Stimulated activated CD8-positive, alpha-beta memory T cell treated with anti-CD3 and anti-CD28 coated beads, Interleukin-2, amount 100 ng/mL, for 48 hours (primary cell): ENCODE measurements at regions not wholly inside any gene's neighbourhood (a gene's known extent, or its start where the extent isn't known, plus 50 kb on each side); places are given as distances from the start of the nearest gene placed in this dataset.

Experiments used
- DNase-seq, 2 donors: peaks; one replicate each; pipeline ENCODE4 v3.0.0-alpha.2; 2020; ENCODE audit warnings: low read depth in 2 of 2

DNA sequence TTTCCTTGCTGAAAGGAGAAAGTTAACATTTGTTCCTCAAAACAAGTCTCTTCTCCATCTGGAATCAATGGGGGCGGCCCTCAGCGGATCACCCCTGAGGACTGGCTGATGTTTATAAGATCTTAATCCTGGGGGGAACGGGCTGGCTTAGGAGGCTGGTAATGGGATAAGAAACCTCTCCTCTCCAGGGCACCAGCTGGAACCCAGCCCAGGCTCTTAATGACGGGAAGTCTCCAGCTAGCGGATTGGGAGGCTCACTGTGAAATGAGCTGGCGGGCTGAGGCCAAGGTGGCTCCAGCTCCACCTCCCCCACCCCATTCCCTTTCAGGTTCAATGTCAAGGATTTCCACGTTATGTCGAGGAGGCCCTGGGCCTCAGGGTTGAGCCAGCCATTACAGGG is 1133.0 kb downstream of the VRK1 start:
- DNase-seq: no peak

DNA sequence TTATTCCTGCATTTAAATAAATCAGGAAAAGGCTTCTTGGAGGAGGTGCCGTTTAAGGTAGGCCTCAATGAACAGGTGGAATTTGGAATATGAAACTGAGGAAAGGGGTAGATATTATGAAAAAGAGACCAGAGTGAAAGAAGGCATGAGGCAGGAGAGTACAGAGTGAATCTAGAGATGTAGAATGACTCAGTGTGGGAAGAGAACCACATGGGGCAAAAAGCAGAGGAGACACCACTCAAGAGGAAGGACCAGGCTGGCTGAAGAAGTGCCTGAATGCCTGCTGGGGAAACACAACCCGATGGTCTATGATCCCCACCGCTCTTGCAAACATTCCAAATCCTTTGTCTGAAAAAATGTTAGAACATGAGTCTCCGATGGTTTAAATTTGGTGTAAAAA is 1134.1 kb downstream of the VRK1 start:
- no peak for DNase-seq

DNA sequence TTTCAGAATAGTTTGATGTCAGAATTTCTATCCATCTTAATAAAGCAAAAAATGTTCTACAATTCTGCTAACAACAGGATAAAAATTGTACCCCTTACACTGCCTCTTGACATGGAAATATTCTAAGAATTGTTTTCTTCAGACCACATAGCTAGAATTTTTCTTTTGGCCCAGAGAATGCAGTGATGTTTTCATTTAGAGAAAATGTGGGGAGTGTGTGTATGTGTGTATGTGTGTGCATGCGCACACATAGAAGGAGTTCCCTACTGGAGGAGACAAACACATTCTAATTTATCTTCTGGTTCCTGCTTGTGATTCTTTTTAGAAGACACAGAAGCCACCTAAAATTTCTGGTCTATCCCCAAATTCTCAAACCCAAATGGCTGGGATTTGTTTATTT is 1145.7 kb downstream of the VRK1 start:
- DNase-seq: no peak

DNA sequence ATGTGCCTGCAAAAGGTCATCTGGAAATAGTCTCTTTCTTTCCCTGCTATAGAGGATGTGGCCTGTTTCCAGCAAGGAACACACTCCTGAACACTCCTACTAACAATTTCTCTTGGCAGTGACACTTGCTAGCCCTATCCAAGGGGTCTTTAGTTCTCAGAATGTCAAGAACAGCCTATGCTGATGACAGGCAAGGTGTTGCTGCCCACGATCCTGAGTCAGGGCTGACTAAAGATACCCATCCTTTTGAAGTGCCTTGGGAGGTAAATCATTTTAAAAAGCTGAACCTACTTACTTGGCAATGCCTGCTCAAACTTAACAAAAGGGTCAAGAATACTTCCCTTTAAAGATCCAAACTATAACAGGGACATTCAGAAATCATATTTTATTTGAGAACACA is 1146.4 kb downstream of the VRK1 start:
- DNase-seq: no peak

DNA sequence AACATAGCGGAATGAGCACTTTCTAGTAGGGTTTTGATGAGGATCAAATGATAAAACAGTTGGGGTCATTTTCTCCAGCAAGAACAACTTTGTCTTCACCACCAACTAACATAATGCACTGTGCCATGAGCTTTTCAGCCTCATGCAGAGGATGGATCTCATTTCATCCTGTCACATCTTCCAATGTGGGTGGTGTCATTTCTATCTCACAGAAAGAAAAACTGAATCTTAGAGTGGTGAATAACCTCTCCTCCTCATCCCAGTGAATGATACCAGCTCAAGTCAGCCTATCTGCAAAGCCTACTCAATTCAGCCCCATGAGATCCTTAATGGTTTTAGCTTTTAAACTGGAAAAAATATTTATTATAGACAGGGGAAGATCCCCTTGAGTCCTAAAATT is 1147.2 kb downstream of the VRK1 start:
- DNase-seq: no peak

DNA sequence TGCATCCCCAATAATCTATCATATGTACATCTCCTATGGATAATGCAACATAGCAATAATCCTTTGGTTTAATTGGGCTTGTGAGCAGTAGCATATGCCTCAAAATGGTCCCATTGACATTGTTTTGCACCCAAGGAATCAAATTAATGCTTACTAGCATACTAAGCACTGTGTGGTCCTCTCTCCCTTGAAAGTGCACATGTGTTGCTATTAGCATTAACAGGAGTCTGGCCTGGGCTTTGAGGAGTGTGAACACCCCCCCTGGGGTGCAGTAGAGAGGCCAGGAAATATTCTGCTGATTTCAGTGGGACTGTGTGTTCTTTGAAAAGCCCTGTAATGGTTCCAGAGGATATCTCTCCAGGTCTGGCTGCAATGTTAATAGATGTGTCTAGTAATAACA is 1148.4 kb downstream of the VRK1 start:
- DNase-seq: no peak

DNA sequence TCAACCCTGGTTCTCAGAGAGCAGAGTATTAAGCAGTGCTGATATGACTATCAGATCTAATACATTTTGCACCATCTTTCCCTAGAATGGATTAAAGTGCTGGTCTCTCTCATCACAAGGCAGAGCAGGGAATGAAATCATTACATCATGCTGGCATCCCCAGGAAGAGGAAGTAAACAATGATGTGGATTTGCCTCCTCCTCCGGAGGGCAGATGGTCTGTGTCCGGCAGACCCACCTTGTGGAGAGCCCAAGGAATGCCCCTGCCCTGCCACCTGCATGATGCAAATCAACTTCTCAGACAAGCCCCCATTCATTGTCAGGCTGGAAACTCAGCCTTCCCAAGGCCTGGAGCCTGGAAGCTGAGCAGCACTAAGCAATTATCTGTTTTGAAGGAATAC is 1149.1 kb downstream of the VRK1 start:
- no peak for DNase-seq

DNA sequence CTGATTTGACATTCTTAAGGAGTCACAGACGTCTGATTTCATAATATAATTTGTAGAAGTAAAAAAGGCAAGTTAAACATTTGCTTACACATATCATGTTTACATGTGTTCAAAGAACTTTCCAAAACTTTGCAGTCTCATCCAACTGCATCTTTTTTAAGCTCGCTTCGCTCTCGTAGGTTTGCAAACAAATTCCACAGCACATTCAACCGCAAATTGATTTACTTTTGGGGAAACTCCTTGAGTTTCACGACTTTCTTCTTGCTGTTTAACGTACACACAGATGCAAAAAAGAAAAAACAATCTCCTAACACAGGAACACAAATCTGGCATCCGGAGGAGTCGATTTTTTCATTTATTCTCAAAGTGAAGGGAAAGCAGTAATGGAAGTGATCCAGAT is 1149.5 kb downstream of the VRK1 start:
- no peak for DNase-seq

DNA sequence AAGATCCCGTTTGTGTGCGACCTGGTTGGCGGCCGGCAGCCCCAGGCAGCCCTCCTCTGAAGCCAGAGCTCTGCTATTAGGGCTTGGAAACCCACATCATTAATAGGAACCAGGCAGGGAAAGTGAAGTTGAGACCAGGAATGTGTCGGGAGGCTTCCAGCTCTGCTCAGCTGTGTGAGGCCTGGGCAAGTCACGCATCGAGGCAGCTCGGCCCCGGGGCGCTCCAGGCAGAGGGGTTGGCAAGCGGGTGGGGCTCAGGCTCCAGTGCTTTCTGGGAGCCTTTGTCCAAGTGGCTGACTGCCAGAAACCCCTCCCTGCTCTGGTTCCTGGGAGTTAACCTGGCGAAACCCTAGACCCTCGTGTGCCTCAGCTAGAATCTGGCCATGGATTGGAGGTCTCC is 1151.7 kb downstream of the VRK1 start:
- no peak for DNase-seq

DNA sequence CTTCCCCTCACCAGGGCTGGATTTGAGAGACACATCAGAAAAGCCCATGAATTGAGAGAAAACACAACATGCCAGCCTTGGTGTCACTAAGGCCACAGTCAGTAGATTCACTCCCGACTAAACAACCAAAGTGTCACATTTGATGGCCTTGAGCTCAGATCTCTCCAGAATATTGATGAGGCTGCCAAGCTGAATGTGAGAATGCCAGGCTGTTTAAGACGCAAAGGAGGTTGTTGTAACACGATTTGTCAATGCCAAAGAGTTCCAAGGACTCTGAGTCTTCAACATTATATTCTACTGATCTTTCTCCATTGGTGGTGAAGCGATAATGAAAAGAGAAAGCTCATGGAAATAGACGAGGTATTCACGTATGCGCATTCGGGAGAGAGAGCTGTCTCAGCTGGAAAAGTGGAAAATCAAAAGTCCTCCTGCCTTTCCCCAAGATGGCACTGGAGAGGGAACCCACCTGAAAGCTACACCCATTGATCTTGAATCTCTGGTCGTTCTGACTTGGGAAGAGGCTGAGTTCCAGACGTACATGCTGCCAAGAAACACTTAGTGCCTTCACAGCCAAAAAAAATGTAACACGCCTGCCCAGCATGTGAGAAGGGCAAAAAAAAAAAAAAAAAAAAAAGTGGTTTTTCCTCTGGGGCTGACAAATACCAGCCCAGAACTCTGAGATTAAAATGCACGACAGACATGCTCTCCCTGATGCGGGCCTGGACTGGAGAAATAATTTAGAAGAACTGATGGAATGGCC is 1159.6 kb downstream of the VRK1 start:
- no peak for DNase-seq

DNA sequence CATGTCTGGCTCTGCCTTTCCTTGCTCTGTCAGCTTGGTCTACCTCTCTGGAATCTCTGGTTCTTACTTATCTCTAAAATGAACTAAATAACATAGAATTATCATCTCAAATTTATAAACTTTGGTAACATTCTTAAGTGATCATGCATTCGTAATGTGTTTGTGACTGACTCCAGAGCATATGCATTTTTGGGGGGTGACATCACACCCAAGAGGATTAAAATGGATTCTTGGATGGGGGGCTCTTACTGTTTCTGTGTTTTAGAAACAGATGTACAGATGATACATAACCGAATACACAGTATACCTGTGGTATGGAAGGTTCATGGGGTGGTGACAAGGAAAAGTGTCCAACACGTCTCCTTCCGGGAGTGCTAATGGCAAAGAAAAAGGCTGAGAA is 1162.1 kb downstream of the VRK1 start:
- DNase-seq: no peak

DNA sequence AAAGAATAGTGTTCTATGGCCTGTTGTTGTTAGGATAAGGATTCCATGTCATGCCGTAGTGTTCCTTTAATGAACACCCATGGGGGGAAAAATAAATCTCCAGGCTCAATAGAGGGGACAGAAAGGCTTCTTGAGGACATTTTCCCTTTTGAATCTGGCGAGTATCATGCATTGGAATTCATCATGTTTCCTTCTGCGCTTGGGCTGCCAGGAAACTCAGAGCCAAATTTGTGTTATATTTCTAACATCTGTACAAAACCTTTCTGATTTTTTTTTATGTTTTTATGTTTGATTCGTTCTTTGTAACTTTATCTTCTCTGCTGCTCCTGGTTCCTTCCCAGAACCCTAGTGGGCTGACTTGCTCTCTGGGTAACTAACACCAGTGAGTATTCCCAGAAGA is 1163.3 kb downstream of the VRK1 start:
- DNase-seq: no peak

DNA sequence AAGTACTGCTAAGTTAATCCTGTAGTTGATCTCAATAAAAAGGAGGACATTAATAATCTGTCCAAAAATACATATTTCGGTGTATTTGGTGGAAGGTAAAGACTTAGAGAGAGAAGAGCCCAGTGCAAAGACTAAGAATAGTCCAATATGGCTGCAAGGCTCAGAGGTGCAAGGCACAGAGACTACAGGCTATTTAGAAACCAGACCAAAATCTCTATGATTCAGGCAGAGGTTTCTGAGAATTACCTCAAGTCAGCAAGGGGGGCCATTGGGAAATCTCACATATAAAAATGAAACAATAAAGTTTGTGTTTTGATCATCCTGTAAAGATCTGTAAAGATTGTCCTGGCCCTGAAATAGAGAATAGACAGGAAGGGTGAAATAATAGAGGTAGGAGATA is 1173.0 kb downstream of the VRK1 start:
- DNase-seq: no peak

DNA sequence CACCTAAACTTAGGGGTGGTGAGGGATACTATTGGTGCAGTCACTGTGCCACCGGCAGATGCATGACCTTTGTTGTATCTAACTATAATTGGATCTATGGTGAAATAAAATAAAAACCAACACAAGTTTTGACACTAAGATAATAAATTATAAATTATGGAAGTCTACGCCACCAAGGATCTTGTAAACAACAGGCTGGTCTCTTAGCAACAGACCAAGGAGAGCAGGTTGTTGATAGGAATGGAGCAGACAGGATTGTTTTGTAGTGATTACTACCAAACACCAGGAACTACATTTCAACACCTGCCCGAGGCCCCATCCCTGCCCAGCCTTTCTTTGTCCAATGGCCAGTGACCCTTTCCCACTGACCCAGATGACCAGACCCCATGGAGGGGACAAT is 1178.0 kb downstream of the VRK1 start:
- no peak for DNase-seq

DNA sequence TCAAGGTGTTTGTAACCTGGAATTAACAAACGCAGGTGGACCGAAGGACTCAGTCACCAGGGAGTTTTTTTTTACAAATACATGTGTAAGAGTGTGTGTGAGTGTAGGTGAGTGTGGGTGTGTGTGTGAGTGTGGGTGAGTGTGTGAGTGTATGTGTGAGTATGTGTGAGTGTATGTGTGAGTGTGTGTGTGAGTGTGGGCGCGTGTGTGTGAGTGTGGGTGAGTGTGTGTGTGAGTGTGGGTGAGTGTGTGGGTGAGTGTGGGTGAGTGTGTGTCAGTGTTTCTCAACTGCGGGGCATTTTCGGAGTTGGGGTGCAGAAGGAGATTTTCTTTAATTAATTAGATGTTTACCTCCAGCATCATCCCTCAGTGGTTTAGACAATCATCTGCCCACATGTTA is 1178.8 kb downstream of the VRK1 start:
- no peak for DNase-seq

DNA sequence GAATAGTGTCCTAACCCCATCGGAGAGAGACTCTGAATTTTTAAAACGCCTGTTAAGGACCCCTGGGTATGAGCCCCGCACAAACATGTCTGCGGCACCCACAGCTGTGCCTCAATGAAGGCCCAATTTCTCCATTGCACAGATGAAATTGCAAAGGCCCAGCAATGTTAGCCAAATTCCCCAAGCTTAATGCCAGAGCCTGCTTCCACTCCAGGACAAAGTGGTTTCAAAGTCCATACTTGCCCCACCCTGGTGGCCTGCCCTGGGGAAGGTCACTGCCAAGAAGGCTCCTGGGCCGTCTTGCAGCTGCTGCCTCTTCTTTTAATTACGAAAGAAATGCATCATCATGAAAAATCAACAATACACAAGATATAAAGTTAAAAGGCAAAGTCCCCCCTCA is 1179.7 kb downstream of the VRK1 start:
- no peak for DNase-seq

DNA sequence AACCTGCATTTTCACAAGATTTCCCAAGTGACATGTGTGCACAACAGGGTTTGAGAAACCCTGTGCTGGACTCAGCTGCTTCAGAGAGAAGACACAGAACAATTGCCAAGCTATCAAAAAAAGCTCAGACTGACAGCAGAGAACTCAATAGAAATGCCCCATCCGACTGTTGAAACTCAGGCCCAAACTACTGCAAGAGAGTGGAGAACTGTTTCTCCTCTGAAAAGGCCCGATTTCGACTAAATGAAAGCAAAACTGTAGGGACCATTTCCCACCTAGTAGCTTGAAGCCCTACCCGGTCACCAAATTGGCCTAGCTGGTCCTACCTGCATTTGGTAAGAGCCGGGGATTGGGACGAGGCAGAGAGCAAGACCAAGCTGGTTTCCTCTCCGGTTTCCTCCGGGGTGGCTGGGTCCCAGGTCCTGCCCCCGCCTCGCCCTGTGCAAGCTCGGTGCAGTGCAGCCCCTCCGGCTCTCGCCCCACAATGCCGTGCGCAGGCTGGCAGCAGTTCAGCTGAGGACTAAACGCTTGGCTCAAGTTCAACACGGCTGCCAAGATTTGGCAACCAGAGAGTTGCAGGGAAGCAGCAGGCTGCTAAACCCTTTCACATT is 1180.6 kb downstream of the VRK1 start:
- peak; percentile 60 to 68 for DNase-seq

DNA sequence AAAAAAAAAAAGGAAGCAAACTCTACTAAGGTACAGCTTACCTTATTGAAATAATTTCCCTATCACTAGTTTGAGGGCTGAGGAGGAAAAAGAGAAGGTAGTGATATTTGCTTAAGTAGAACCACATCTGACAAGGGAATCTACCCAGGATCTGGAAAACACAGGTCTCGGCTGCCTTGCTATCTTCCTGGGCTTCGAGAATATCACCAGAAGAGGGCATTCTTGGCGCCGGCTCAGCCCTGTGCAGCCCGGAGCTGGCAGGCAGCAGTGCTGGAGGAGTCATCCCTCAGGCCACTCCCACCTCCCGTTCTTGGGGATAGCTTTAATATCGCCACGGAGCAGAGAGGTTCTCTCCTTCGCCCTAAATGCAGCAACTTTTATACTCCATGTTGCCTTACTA is 1181.2 kb downstream of the VRK1 start:
- DNase-seq: peak; percentile 61 to 70

DNA sequence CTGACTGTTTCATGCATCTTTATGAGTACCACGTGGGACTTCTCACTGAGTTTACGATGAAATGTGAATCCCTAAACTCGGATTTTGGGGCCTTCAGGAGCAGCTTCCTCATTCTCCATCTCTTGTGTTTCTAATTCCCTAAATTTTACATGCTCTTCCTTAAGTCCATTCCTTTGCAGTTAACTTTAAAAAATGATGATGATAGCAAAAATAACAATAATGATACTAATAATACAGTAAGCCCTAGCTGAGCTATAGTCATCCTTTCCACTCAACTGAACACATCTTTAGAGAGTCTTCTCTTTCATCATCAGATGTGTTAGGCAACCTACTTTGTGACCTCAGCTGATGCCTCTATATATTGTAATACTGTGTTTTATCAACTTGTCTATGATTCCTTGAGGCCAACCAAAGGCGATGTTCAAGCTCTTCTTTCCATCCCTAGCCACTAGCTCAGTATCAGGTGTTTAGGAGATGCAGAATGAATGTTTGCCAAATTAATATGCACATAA is 1196.4 kb downstream of the VRK1 start:
- DNase-seq: no peak

DNA sequence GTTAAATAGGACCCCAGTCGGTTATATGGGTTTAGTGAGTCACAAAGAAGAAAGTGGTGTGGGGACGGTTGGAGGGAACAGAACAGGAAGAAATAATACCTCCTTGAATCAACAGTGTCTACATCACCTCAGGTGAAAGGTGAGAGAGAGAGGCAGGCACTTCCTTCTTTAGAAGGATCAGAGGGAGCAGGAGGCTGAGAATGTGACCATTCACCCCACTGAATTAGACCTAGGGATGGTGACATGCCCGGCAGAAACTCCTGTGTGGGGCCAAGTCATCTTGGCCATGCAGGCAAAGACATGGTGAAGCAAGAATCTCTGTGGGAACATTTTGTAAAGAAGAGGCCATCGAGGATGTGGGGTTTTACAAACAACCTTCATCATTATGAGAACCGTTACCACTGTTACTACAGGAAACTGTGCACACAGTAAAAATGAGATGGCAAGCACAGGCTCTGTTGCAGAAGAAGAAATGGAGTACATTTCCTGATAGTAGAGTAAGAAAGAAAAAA is 1196.9 kb downstream of the VRK1 start:
- DNase-seq: no peak

DNA sequence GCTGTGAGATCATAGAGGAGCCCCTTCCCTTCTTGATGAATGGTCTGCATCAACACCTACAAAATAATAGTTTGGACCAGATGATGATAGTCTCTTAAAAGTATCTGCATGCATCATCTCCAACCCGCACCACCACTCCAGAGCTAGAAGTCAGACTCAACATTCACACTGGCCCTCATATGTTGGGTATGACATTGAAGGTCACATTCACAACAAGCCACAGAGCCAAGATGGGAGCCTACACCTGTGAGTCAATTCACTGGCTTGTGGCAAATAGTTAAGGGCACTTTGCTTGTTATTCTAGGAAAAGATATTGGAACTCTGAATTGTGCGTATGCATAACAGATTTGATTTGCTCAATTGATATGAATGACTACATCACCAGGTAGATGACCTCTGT is 1197.9 kb downstream of the VRK1 start:
- no peak for DNase-seq

DNA sequence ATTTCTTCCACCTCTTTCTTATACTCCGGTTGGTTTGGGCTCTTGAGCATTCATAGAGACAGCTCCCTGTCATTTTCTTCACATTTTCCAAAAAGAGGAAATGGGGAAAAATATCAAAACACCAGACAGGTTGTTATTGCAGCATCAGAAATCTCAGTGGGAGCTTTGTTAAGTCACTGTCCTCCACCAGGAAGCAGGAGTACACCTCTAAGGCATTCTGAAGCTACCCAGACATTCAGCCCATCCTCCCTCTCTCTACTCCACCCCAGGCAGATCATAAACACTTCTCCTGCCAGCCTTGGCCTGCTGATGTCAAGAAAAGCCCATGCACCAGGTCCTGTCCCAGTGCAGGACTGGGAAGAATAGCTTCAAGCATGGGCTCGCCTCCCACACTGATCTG is 1198.3 kb downstream of the VRK1 start:
- no peak for DNase-seq

DNA sequence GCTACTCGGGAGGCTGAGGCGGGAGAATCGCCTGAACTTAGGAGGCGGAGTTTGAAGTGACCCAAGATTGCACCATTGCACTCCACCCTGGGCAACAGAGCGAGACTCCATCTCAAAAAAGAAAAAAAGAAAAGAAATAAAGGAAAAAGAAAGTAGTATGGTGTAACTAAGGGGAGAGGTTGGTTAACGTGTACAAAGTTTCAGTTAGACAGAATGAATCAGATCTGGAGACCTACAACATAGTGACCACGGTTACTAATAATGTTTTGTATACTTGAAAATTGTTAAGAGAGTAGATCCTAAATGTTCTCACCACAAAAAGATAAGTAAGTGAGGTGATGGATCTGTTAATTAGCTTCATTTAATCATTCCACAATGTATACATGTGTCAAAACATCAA is 1208.8 kb downstream of the VRK1 start:
- DNase-seq: no peak
